ENCODE measurements at regions not wholly inside any gene's neighbourhood (a gene's known extent, or its start where the extent isn't known, plus 50 kb on each side); places are given as distances from the start of the nearest gene placed in this dataset.

GRCh38 chrX:146994163-146994562 is 179.6 kb upstream of the CXorf51A start:
- ChIA-PET CTCF (no interaction called here), RAD21 (ENCODE audit: unreplicated experiment) (no interaction called here), SMC1A (ENCODE audit: uncharacterized antibody, unreplicated experiment) (no interaction called here), POLR2A (no interaction called here)
- FAIRE-seq (no peak), DNase-seq (ENCODE audit: low read depth, low spot score) (no peak), ATAC-seq (no peak)
- no peak overlapping the region for H3K4me3 ChIP-seq
- in situ Hi-C loops (cut with MboI) (no loop called here), intact Hi-C loops (cut with micrococcal nuclease; ENCODE audit: unreplicated experiment) (no loop called here)
- WGBS (ENCODE audit: insufficient coverage, insufficient replicate concordance, low lambda C conversion rate, missing lambda C conversion rate): 0% methylated on average over 1 of the region's 1 CpG
- H3K79me2 ChIP-seq (ENCODE audit: control insufficient read depth, insufficient read depth, low read length): no peaks in the 10 kb centered on the region
- TF ChIP-seq JUND (IDR thresholded peaks at IDR 0.05; ENCODE audit: low read depth, low read length) (0 out of 2 replicates have a peak, but pooled peaks have one; percentile 14), YY1 (IDR thresholded peaks at IDR 0.05; ENCODE audit: low read depth, low read length) (no peak), ATF7 (IDR thresholded peaks at IDR 0.05; ENCODE audit: low read depth) (peak; percentile 41; the same call in 1 of the 2 replicates)
- TF ChIP-seq, protein P1, sequence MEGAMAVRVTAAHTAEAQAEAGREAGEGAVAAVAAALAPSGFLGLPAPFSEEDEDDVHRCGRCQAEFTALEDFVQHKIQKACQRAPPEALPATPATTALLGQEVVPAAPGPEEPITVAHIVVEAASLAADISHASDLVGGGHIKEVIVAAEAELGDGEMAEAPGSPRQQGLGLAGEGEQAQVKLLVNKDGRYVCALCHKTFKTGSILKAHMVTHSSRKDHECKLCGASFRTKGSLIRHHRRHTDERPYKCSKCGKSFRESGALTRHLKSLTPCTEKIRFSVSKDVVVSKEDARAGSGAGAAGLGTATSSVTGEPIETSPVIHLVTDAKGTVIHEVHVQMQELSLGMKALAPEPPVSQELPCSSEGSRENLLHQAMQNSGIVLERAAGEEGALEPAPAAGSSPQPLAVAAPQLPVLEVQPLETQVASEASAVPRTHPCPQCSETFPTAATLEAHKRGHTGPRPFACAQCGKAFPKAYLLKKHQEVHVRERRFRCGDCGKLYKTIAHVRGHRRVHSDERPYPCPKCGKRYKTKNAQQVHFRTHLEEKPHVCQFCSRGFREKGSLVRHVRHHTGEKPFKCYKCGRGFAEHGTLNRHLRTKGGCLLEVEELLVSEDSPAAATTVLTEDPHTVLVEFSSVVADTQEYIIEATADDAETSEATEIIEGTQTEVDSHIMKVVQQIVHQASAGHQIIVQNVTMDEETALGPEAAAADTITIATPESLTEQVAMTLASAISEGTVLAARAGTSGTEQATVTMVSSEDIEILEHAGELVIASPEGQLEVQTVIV (IDR thresholded peaks at IDR 0.05; ENCODE audit: borderline replicate concordance, partially characterized antibody): no peak
- no peaks in the 10 kb centered on the region for H4K20me1 ChIP-seq (ENCODE audit: control insufficient read depth, insufficient read depth)
- no peaks in the 10 kb centered on the region for H3K4me1 ChIP-seq (ENCODE audit: control insufficient read depth, insufficient read depth, low read length)
- no peaks in the 10 kb centered on the region for H3K9me3 ChIP-seq (replicated peaks; ENCODE audit: control insufficient read depth, insufficient read depth, low read length)
- H3K4me2 ChIP-seq (ENCODE audit: control insufficient read depth, insufficient read depth): no peak overlapping the region
- H3K27ac ChIP-seq (ENCODE audit: control insufficient read depth, insufficient read depth): no peak overlapping the region
- no peak overlapping the region for H3K9ac ChIP-seq (ENCODE audit: control insufficient read depth, insufficient read depth, low read length)
- H2AFZ ChIP-seq (ENCODE audit: control insufficient read depth, low read depth, low read length): no peak overlapping the region
- no TSS peak for BruUV-seq (replicated peaks)
- no peaks in the 10 kb centered on the region for H3K27me3 ChIP-seq (replicated peaks in 1 of 2; ENCODE audit: control insufficient read depth in 2 of 2, insufficient read depth in 2 of 2, low read length in 1 of 2)
- no peaks in the 10 kb centered on the region for H3K36me3 ChIP-seq (ENCODE audit: control insufficient read depth in 2 of 2, insufficient read depth in 2 of 2, low read length in 1 of 2)

GRCh38 chrX:146973283-146973682 is 158.7 kb upstream of the CXorf51A start:
- no peak overlapping the region for H3K9ac ChIP-seq (ENCODE audit: control insufficient read depth, insufficient read depth, low read length)
- no peaks in the 10 kb centered on the region for H3K9me3 ChIP-seq (replicated peaks; ENCODE audit: control insufficient read depth, insufficient read depth, low read length)
- H3K27ac ChIP-seq (ENCODE audit: control insufficient read depth, insufficient read depth): no peak overlapping the region
- ChIA-PET POLR2A (no interaction called here), RAD21 (ENCODE audit: unreplicated experiment) (no interaction called here), SMC1A (ENCODE audit: uncharacterized antibody, unreplicated experiment) (no interaction called here), CTCF (no interaction called here)
- no peak overlapping the region for H3K4me3 ChIP-seq
- no peak overlapping the region for H3K4me2 ChIP-seq (ENCODE audit: control insufficient read depth, insufficient read depth)
- WGBS (ENCODE audit: insufficient coverage, insufficient replicate concordance, low lambda C conversion rate, missing lambda C conversion rate): 27% methylated on average over 6 of the region's 6 CpGs
- DNase-seq (ENCODE audit: low read depth, low spot score) (no peak), ATAC-seq (no peak), FAIRE-seq (no peak)
- intact Hi-C loops (cut with micrococcal nuclease; ENCODE audit: unreplicated experiment) (no loop called here), in situ Hi-C loops (cut with MboI) (no loop called here)
- H4K20me1 ChIP-seq (ENCODE audit: control insufficient read depth, insufficient read depth): no peaks in the 10 kb centered on the region
- no peaks in the 10 kb centered on the region for H3K4me1 ChIP-seq (ENCODE audit: control insufficient read depth, insufficient read depth, low read length)
- H2AFZ ChIP-seq (ENCODE audit: control insufficient read depth, low read depth, low read length): no peak overlapping the region
- no TSS peak for BruUV-seq (replicated peaks)
- no peaks in the 10 kb centered on the region for H3K79me2 ChIP-seq (ENCODE audit: control insufficient read depth, insufficient read depth, low read length)
- TF ChIP-seq, protein P2, sequence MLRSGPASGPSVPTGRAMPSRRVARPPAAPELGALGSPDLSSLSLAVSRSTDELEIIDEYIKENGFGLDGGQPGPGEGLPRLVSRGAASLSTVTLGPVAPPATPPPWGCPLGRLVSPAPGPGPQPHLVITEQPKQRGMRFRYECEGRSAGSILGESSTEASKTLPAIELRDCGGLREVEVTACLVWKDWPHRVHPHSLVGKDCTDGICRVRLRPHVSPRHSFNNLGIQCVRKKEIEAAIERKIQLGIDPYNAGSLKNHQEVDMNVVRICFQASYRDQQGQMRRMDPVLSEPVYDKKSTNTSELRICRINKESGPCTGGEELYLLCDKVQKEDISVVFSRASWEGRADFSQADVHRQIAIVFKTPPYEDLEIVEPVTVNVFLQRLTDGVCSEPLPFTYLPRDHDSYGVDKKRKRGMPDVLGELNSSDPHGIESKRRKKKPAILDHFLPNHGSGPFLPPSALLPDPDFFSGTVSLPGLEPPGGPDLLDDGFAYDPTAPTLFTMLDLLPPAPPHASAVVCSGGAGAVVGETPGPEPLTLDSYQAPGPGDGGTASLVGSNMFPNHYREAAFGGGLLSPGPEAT (IDR thresholded peaks at IDR 0.05; ENCODE audit: low read depth): no peak
- TF ChIP-seq NFIC (IDR thresholded peaks at IDR 0.05; ENCODE audit: low read depth, low read length): no peak
- no peaks in the 10 kb centered on the region for H3K27me3 ChIP-seq (replicated peaks in 1 of 2; ENCODE audit: control insufficient read depth in 2 of 2, insufficient read depth in 2 of 2, low read length in 1 of 2)
- H3K36me3 ChIP-seq (ENCODE audit: control insufficient read depth in 2 of 2, insufficient read depth in 2 of 2, low read length in 1 of 2): no peaks in the 10 kb centered on the region

Data from GM12878 (cell line).